ENCODE measurements at regions not wholly inside any gene's neighbourhood (a gene's known extent, or its start where the extent isn't known, plus 50 kb on each side); places are given as distances from the start of the nearest gene placed in this dataset.

- TF ChIP-seq, protein P1, sequence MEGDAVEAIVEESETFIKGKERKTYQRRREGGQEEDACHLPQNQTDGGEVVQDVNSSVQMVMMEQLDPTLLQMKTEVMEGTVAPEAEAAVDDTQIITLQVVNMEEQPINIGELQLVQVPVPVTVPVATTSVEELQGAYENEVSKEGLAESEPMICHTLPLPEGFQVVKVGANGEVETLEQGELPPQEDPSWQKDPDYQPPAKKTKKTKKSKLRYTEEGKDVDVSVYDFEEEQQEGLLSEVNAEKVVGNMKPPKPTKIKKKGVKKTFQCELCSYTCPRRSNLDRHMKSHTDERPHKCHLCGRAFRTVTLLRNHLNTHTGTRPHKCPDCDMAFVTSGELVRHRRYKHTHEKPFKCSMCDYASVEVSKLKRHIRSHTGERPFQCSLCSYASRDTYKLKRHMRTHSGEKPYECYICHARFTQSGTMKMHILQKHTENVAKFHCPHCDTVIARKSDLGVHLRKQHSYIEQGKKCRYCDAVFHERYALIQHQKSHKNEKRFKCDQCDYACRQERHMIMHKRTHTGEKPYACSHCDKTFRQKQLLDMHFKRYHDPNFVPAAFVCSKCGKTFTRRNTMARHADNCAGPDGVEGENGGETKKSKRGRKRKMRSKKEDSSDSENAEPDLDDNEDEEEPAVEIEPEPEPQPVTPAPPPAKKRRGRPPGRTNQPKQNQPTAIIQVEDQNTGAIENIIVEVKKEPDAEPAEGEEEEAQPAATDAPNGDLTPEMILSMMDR (IDR thresholded peaks at IDR 0.05), result no peak
- no peak for TF ChIP-seq POLR2AphosphoS5 (IDR thresholded peaks at IDR 0.05; ENCODE audit: low read depth, low read length)
These were observed 87.0 kb upstream of the RPRML start for GRCh38 chr17:47066095-47066494.
